GM21447 (cell line): ENCODE measurements at regions not wholly inside any gene's neighbourhood (a gene's known extent, or its start where the extent isn't known, plus 50 kb on each side); places are given as distances from the start of the nearest gene placed in this dataset.
"Not testable (repeated sequence)": the region's sequence is repeated elsewhere in the genome, so short reads cannot be mapped to it uniquely, and the experiment has no call there.

Experiments
- ATAC-seq: cut with Tn5 transposase; IDR thresholded peaks from one replicate; pipeline ENCODE4 v1.9.1; 2021; ENCODE audit not compliant: unreplicated experiment

DNA sequence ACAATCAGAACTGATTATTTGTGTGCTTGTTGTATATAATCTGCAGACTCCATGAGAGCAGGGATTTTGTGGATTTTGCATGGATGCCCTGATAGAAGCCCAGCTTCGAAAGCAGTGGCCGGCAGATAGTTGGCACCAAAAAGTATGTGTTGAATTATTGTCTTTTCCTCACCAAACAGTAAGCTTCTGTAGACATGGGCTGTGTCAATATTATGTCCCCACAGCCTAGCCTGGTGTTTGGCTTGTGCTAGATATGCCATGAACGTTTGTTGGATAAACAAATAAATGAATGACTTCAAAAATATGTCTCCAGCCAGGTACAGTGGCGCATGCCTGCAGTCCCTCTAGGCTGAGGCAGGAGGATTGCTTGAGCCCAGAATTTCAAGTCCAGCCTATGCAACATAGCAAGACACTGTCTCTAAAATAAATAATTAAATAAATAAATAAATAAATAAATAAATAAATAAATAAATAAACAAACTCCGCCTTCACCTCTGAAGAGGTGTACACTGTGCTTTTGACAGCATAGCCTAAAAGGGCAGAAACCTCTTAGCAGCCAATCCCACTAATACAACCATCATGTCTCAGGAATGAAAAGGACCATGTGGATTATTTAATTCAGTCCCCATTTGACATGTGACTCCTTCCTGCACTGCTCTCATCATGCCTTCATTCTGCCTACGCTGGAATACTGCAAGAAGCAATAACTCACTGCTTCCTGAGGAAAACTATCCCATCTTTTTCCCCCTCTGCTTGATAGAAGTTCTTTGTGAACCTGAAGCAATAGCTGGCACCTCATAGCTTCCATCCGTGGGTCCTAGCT lies 335.2 kb downstream of the FBXW7 start:
- ATAC-seq: no peak

GRCh38 chr4:152197211-152197610 lies 338.7 kb downstream of the FBXW7 start:
- no peak for ATAC-seq

- ATAC-seq: no peak
Observed at GRCh38 chr4:152195888-152196287, 340.0 kb downstream of the FBXW7 start.

DNA sequence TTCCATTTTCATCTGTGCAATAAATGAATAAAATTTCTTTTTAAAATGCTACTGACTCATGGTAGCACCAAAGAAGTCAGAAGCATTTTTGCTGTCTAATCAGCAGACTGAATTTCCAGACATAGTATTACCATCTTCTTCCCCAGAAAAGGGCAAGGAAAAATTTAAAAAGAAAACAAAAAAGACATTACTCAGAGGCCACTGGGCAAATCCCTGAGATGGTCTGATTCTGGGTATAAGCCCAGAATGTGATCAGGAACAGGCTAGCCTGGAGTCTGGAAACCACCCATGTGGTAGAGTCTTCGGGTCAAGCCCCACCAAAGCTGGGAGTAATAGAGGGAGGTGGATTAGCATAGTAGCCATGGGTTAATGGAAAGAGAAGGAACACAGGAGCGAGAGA lies 342.8 kb downstream of the FBXW7 start:
- ATAC-seq: no peak

- no peak for ATAC-seq
Observed at GRCh38 chr4:152190907-152191306, 345.0 kb downstream of the FBXW7 start.

DNA sequence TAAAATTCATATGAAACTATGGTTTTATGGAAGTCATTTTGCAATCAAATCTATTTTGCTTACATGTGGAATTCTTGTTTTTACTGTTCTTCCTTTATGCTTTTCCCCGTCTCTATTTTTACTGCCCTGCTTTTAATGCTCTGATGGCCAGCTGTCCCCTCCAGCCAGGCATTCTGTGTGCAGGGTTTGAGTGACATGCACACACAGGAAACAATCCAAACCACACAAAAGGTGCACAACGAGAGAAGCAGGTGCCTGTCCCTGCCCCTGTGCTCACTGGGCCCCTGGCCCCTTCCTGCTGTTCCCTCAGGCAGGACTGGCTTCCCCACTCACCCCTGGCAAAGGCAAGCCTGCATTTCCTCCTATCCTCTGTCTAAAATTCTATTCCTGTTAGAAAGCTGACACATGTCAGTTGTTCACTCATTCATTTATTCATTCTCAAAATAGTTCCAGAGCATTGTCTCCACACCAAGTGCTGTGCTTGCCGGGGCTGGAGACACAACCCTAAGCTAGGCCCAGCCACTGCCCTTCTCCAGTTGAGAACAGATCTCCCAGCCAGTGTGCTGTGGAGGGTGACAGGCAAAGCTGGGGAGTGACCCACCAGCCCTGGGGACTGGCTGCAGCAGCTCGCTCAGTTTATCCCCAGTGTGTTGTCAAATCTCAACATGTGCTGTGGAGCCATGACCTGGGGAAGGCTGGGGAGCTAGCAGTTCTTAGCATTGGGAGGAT lies 346.3 kb downstream of the FBXW7 start:
- peak; percentile 86 for ATAC-seq

- no peak for ATAC-seq
Observed at GRCh38 chr4:152188801-152189200, 347.1 kb downstream of the FBXW7 start.

DNA sequence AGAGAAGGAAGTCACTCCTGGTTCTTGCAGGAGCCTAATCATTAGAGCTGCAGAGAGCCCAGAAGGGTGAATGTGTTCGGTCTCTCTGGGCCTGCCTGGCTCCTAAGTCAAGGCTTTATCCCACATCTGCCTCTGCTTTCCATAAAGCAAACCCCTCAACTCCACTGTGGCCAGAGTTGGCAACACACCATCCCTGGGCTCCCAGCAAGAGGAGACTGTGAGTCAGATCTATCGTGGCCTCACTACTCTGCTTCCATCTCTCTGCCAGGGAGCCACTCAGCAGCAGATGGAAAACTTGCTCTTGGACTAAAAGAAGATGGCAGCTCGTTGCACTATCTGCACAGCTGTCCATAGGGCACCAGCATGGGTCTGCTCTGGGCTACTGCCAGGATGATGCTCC lies 348.2 kb downstream of the FBXW7 start:
- no peak for ATAC-seq

- no peak for ATAC-seq
Observed at GRCh38 chr4:152185786-152186550, 349.9 kb downstream of the FBXW7 start.

DNA sequence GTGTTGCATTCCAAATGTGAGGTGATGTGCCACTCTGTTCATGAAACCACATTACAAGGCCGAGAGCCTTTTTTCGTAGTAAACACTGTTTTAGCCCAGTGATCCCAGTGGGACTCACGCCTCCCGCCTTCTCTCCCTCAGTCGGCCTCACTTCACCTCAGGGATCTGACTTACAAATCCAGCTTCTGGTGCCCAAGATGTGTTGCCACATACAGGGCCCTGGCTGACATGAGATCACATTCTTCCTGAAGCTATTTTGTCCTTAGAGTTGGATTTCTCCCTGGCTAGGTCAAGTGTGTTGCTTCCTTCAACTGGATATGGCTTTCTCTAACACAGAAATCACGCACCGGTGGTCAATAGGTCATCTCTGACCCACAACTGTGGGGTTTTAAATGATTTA lies 354.7 kb downstream of the FBXW7 start:
- no peak for ATAC-seq

GRCh38 chr4:152180369-152180768 lies 355.5 kb downstream of the FBXW7 start:
- ATAC-seq: no peak

- ATAC-seq: not testable (repeated sequence)
Observed at GRCh38 chr4:152177538-152177937, 358.4 kb downstream of the FBXW7 start.

DNA sequence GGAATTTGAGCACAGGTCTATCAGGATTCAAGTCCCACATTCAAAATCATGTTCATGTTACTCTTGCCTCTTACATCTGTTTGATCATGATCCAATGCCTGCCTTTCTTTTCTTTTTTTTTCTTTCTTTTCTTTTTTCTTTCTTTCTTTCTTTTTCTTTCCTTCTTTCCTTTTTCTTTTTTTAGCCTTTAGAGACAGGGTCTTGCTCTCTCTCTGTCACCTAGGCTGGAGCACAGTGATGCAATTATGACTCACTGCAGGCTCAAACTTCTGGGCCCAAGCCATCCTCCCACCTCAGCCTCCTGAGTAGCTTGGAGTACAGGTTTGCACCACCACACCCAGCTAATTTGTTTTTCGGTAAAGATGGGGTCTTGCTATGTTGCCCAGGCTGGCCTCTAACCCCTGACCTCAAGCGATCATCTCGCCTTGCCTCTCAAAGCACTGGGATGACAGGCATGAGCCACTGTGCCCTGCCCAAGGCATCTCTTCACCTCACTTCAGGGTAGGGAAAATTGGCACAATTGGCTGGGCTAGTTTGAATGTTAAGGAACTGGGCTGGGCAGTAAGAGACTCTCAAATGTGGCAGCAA lies 359.2 kb downstream of the FBXW7 start:
- no peak for ATAC-seq

DNA sequence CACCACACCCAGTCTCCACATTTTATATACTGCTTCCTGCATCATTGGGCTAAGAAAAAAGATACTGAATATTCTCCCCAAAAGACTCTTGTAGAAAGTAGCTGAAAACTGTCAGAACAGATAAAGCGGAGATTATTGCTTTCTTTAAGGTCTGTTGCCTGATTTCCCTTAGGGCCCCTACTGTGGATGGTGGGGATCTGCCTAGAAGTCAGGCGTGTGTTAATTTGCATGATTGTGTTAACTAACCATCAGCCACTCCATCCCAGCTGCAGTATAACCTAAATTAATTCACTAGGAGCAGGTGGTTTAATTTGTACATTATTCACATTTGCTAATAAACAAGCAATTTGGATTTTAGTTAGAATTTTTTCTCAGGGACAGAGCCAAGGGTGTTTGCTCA lies 360.3 kb downstream of the FBXW7 start:
- ATAC-seq: no peak

DNA sequence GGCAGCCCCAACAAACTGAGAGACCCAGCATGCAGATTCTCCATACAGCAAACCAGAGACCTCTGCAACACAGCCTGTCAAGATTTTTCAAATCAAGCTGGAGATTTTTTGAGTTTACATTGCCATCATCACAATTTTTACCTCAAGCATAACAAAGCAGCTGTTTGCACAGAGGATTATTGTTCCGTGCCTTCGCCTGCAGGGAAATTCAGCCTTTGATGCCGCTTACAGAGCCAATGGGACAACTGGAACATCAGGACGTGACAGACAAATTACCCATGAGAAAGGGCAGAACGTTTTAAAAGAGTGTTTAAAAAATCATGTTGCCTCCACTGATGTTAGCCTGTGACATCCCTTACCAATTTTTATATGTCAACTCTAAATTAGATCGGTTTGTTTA lies 363.7 kb downstream of the FBXW7 start:
- no peak for ATAC-seq

DNA sequence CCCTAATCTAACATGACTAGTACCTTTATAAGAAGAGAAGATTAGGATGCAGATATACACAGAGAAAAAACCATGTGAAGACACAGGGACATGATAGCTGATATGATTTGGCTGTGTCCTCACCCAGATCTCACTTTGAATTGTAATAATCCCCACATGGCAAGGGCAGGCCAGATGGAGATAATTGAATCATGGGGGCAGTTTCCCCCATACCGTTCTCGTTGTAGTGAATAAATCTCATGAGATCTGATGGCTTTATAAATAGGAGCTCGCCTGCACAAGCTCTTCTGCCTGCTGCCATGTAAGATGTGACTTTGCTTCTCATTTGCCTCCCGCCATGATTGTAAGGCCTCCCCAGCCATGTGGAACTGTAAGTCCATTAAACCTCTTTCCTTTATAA lies 364.3 kb downstream of the FBXW7 start:
- ATAC-seq: no peak

DNA sequence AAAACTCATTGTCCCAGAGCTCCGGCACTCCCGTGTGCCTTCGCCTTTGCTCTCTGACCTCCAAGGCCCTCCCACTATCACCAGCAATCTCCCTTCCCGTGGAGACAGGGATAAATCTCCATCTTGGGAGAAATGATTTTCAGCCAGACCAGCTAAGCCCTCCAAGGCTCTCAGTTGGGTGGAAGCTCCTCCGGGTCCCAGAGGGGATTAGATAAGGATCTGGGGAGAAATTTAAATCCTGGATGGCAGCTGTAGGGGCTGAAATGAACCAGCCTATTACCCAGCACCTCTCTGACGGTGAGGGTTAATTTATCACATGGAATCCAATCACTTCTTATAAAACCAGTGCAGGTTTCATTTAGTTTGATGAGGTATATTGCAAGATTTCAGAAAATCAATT lies 366.2 kb downstream of the FBXW7 start:
- ATAC-seq: no peak

DNA sequence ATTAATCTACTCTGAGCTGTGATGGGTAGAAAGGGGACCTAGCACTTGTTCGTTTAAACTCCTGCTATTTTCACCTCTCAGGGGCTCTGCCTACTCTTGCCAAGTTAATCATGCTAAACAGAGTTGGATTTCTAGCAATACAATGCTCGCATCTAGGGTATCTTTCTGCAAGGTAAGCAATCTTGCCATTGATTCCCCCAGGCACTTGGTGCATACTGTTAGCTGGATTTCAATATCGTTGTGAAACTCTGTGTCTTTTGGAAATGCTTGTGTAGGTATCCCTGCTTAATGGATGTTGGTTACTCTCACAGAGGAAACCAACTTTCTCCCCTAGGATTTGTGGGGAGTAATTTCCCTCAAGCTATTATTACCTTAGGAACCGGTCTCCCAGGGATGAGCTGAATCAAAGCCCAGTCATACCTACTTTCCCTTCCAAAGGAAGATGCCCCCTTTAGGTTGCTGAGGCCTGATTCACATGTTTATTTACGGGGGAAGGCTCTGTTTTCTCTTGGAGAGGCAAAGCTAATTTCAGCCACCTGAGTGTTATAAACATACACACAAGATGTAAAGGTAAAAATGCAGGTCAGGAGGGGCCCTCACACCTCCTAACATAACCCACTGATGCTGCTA lies 366.8 kb downstream of the FBXW7 start:
- no peak for ATAC-seq

- ATAC-seq: no peak
Observed at GRCh38 chr4:152166567-152166966, 369.3 kb downstream of the FBXW7 start.

GRCh38 chr4:152165846-152166245 lies 370.0 kb downstream of the FBXW7 start:
- no peak for ATAC-seq

DNA sequence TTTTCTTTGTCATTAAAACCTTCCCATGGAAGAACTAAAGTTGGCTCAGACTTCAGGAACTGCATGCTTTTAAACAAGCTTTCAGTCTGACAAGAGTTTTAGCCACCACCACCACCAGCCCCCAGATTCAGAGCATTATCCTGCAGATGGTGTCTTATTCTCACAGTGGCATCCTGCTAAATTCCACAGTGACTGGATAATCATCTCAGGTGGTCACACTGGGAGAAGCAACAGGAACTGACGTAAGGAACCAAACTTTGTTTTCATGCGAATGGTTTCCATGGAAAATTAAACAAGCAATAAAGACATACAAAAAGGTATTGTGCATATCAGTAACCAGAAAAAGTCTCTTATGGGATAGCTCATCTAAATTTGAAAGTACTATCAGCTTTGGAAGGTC lies 370.7 kb downstream of the FBXW7 start:
- ATAC-seq: no peak
